Osteocyte (in vitro differentiated cells): ENCODE measurements at regions not wholly inside any gene's neighbourhood (a gene's known extent, or its start where the extent isn't known, plus 50 kb on each side); places are given as distances from the start of the nearest gene placed in this dataset.
"Not testable (repeated sequence)": the region's sequence is repeated elsewhere in the genome, so short reads cannot be mapped to it uniquely, and the experiment has no call there.

ENCODE experiments used
- DNase-seq: peaks from one replicate; pipeline ENCODE4 v3.0.0; 2021; ENCODE audit warnings: mixed read lengths; ENCODE audit not compliant: unreplicated experiment; ENCODE audit errors: extremely low spot score
- H3K27ac Mint-ChIP-seq: one replicate; pipeline ENCODE4 v1.8.0; 2021; ENCODE audit warnings: mild to moderate bottlenecking, mixed read lengths; ENCODE audit not compliant: unreplicated experiment
- H3K27me3 Mint-ChIP-seq: one replicate; pipeline ENCODE4 v1.8.0; 2021; ENCODE audit warnings: mixed read lengths; ENCODE audit not compliant: unreplicated experiment
- H3K36me3 Mint-ChIP-seq: one replicate; pipeline ENCODE4 v1.8.0; 2021; ENCODE audit warnings: mixed read lengths; ENCODE audit not compliant: unreplicated experiment
- H3K4me1 Mint-ChIP-seq: one replicate; pipeline ENCODE4 v1.8.0; 2021; ENCODE audit warnings: mixed read lengths; ENCODE audit not compliant: unreplicated experiment
- H3K4me3 Mint-ChIP-seq: one replicate; pipeline ENCODE4 v1.8.0; 2021; ENCODE audit warnings: mild to moderate bottlenecking, moderate library complexity, mixed read lengths; ENCODE audit not compliant: unreplicated experiment
- H3K9me3 Mint-ChIP-seq: one replicate; pipeline ENCODE4 v1.8.0; 2021; ENCODE audit warnings: mixed read lengths; ENCODE audit not compliant: unreplicated experiment
- CTCF ChIP-seq: fragments of 200-600 bp; sonication (generic); IDR thresholded peaks from 2 replicates; pipeline ENCODE4 v1.5.0; 2021; ENCODE audit warnings: antibody characterized with exemption, mild to moderate bottlenecking, moderate library complexity

DNA sequence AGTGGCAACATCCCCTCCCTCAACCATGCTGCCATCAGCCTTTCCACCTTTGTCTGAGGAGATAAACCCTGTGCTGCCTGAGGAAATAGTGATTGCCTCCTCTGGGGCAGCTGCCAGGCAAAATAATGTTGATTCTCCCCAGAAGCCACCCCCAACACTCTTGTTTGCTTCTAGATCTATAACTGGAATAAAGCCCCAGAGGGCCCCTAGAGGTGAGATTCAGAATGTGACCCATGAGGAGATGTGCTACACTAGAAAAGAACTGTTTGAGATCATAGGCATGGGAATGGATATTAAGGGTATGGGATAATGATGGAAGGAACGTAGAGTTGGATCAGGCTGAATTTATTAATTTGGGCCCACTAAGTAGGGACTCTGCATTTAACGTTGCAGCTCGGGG is 116.3 kb upstream of the RMP24 start:
- no peak overlapping the region for H3K27ac Mint-ChIP-seq
- no peaks in the 10 kb centered on the region for H3K36me3 Mint-ChIP-seq
- peaks cover 10% of the 10 kb centered on the region for H3K27me3 Mint-ChIP-seq
- H3K4me3 Mint-ChIP-seq = no peak overlapping the region
- peaks cover 5% of the 10 kb centered on the region for H3K9me3 Mint-ChIP-seq
- H3K4me1 Mint-ChIP-seq = no peaks in the 10 kb centered on the region
- TF ChIP-seq CTCF = no peak
- DNase-seq = peak; percentile 10

- not testable (repeated sequence) for H3K9me3 Mint-ChIP-seq, H3K4me1 Mint-ChIP-seq, H3K27ac Mint-ChIP-seq, H3K4me3 Mint-ChIP-seq, H3K27me3 Mint-ChIP-seq, H3K36me3 Mint-ChIP-seq
- DNase-seq = peak; percentile 3
Observed at GRCh38 chr18:35856721-35857120, 115.8 kb upstream of the RMP24 start.

- not testable (repeated sequence) for H3K27me3 Mint-ChIP-seq, H3K36me3 Mint-ChIP-seq, H3K4me3 Mint-ChIP-seq, H3K9me3 Mint-ChIP-seq, DNase-seq, H3K27ac Mint-ChIP-seq, H3K4me1 Mint-ChIP-seq
Observed at GRCh38 chr18:35857581-35857980, 114.9 kb upstream of the RMP24 start.

- peaks cover 4% of the 10 kb centered on the region for H3K4me1 Mint-ChIP-seq
- H3K36me3 Mint-ChIP-seq = no peaks in the 10 kb centered on the region
- TF ChIP-seq CTCF = no peak
- DNase-seq = peak; percentile 19
- peaks cover 2% of the 10 kb centered on the region for H3K27me3 Mint-ChIP-seq
- H3K27ac Mint-ChIP-seq = no peak overlapping the region
- H3K4me3 Mint-ChIP-seq = no peak overlapping the region
- peaks cover under 1% of the 10 kb centered on the region for H3K9me3 Mint-ChIP-seq
Observed at GRCh38 chr18:35861367-35862118, 110.9 kb upstream of the RMP24 start.

- Mint-ChIP-seq H3K4me3 (no peak overlapping the region), H3K9me3 (no peaks in the 10 kb centered on the region), H3K4me1 (peaks cover 4% of the 10 kb centered on the region), H3K36me3 (no peaks in the 10 kb centered on the region), H3K27ac (no peak overlapping the region), H3K27me3 (peaks cover 2% of the 10 kb centered on the region)
- peak; percentile 6 for DNase-seq
- no peak for TF ChIP-seq CTCF
Observed at GRCh38 chr18:35862119-35862640, 110.3 kb upstream of the RMP24 start.

DNA sequence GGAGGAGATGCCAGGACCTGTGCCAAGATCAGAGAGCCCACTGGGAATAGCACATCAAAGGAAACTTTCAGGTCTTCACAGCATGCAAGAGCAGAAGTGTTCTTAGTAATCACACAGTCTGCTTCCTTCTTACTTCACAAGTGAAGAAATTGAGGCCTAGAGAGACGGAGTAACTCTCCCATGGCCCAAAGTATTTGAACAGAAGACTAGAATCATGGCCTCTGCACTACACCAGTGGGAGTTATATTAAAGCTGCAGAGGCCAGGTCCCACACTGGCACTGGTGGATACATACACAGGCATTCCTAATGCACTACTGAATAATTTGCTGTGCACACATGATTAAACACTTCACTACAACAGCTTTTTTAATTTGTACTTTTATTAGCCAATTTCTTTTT is 107.6 kb upstream of the RMP24 start:
- H3K36me3 Mint-ChIP-seq = no peaks in the 10 kb centered on the region
- H3K9me3 Mint-ChIP-seq = no peaks in the 10 kb centered on the region
- TF ChIP-seq CTCF = no peak
- no peak overlapping the region for H3K4me3 Mint-ChIP-seq
- peaks cover 4% of the 10 kb centered on the region for H3K4me1 Mint-ChIP-seq
- DNase-seq = peak; percentile 34
- peaks cover 9% of the 10 kb centered on the region for H3K27me3 Mint-ChIP-seq
- H3K27ac Mint-ChIP-seq = no peak overlapping the region
